Anterior cingulate cortex (tissue), 58 donors: ENCODE measurements at regions not wholly inside any gene's neighbourhood (a gene's known extent, or its start where the extent isn't known, plus 50 kb on each side); places are given as distances from the start of the nearest gene placed in this dataset.

Source experiments
- DNase-seq, 58 donors: peaks; one replicate each; lab custom pipeline; 2025; lab: John Stamatoyannopoulos, UW

GRCh38 chr10:43749145-43749576, 100.5 kb upstream of the ZNF32 start:
- no peak for DNase-seq

- DNase-seq = no peak
These were observed 99.9 kb upstream of the ZNF32 start for GRCh38 chr10:43748560-43748959.

- no peak for DNase-seq
These were observed 98.2 kb upstream of the ZNF32 start for GRCh38 chr10:43746906-43747305.

- DNase-seq = no peak
These were observed 90.5 kb upstream of the ZNF32 start for GRCh38 chr10:43739161-43739560.

- no peak for DNase-seq
These were observed 88.3 kb upstream of the ZNF32 start for GRCh38 chr10:43737003-43737402.

- DNase-seq = no peak
These were observed 87.2 kb upstream of the ZNF32 start for GRCh38 chr10:43735907-43736306.

GRCh38 chr10:43734716-43735115, 86.0 kb upstream of the ZNF32 start:
- DNase-seq = no peak

- no peak for DNase-seq
These were observed 82.8 kb upstream of the ZNF32 start for GRCh38 chr10:43731486-43731885.

GRCh38 chr10:43728425-43728824, 79.7 kb upstream of the ZNF32 start:
- DNase-seq = no peak

- no peak for DNase-seq
These were observed 79.3 kb upstream of the ZNF32 start for GRCh38 chr10:43727935-43728334.

GRCh38 chr10:43715334-43715733, 66.7 kb upstream of the ZNF32 start:
- no peak for DNase-seq

- no peak for DNase-seq
These were observed 64.3 kb upstream of the ZNF32 start for GRCh38 chr10:43712821-43713584.

- DNase-seq = no peak
These were observed 62.2 kb upstream of the ZNF32 start for GRCh38 chr10:43710772-43711471.

GRCh38 chr10:43708262-43708661, 59.6 kb upstream of the ZNF32 start:
- DNase-seq = no peak

GRCh38 chr10:43707770-43708169, 59.1 kb upstream of the ZNF32 start:
- DNase-seq = no peak

- DNase-seq = no peak
These were observed 57.5 kb upstream of the ZNF32 start for GRCh38 chr10:43706166-43706565.

GRCh38 chr10:43703286-43703685, 54.6 kb upstream of the ZNF32 start:
- no peak for DNase-seq

- DNase-seq = no peak
These were observed 54.2 kb upstream of the ZNF32 start for GRCh38 chr10:43702936-43703281.

- no peak for DNase-seq
These were observed 53.7 kb upstream of the ZNF32 start for GRCh38 chr10:43702213-43702935.

- DNase-seq = no peak
These were observed 52.6 kb upstream of the ZNF32 start for GRCh38 chr10:43701295-43701694.

- no peak for DNase-seq
These were observed 51.6 kb upstream of the ZNF32 start for GRCh38 chr10:43700306-43700705.

- DNase-seq = no peak
These were observed 50.8 kb upstream of the ZNF32 start for GRCh38 chr10:43699516-43699915.
